HEK293 (cell line): ENCODE measurements at regions not wholly inside any gene's neighbourhood (a gene's known extent, or its start where the extent isn't known, plus 50 kb on each side); places are given as distances from the start of the nearest gene placed in this dataset.

Experiments
- CTCF ChIA-PET: fragments of 350-600 bp; formaldehyde crosslinking; extraction: SDS; loops from one replicate; lab custom pipeline; 2021; ENCODE audit warnings: antibody characterized with exemption; lab: Yijun Ruan, JAX
- POLR2A ChIA-PET: fragments of 300-600 bp; formaldehyde crosslinking; extraction: SDS; loops from one replicate; lab custom pipeline; 2020; ENCODE audit warnings: antibody characterized with exemption, inconsistent platforms; lab: Yijun Ruan, JAX
- H3K27ac ChIP-seq: fragments of 200-500 bp; sonication (Bioruptor generic); 2 replicates; pipeline ENCODE4 v1.5.1; 2014; ENCODE audit warnings: low read depth, low read length, control low read depth, inconsistent platforms; ENCODE audit errors: extremely low read depth
- H3K36me3 ChIP-seq, 2 experiments: fragments of 200-500 bp in 1 of 2; sonication (Bioruptor generic) in 1 of 2; 1 replicate in 1 of 2; 2 replicates in 1 of 2; pipeline ENCODE4 v1.5.1; 2014 to 2017; ENCODE audit warnings: inconsistent platforms in 2 of 2, low read length in 2 of 2; ENCODE audit not compliant: control insufficient read depth in 2 of 2, insufficient read depth in 1 of 2
- H3K4me1 ChIP-seq: fragments of 200-500 bp; sonication (Bioruptor generic); 2 replicates; pipeline ENCODE4 v1.5.1; 2014; ENCODE audit warnings: mild to moderate bottlenecking, low read length, inconsistent platforms; ENCODE audit not compliant: control insufficient read depth, insufficient read depth
- H3K4me3 ChIP-seq: 2 replicates; pipeline ENCODE4 v1.5.1; 2011; ENCODE audit warnings: low read depth, mild to moderate bottlenecking, control low read depth, low read length, moderate library complexity
- H3K9me3 ChIP-seq: fragments of 200-500 bp; sonication (Bioruptor generic); 2 replicates; pipeline ENCODE4 v1.5.1; 2014; ENCODE audit warnings: low read depth, low read length, inconsistent platforms; ENCODE audit not compliant: control insufficient read depth, insufficient read depth
- EGR2 ChIP-seq: fragments of 450-650 bp; formaldehyde crosslinking; IDR thresholded peaks from 2 replicates; pipeline ENCODE4 v1.5.1; 2016; ENCODE audit warnings: low read depth, missing biosample characterization, missing genetic modification characterization
- GLIS1 ChIP-seq: fragments of 450-650 bp; formaldehyde crosslinking; IDR thresholded peaks from 2 replicates; pipeline ENCODE4 v1.5.1; 2016; ENCODE audit warnings: missing biosample characterization, missing genetic modification characterization
- HOXA7 ChIP-seq: sonication (generic); formaldehyde crosslinking; IDR thresholded peaks from 2 replicates; pipeline ENCODE4 v1.8.1; 2022; ENCODE audit warnings: missing genetic modification reagents, borderline replicate concordance
- KLF1 ChIP-seq: fragments of 450-650 bp; formaldehyde crosslinking; IDR thresholded peaks from 2 replicates; pipeline ENCODE4 v1.5.1; 2016; ENCODE audit warnings: missing biosample characterization, missing genetic modification characterization
- TSHZ1 ChIP-seq: fragments of 450-650 bp; formaldehyde crosslinking; IDR thresholded peaks from 2 replicates; pipeline ENCODE4 v1.5.1; 2016; ENCODE audit warnings: missing biosample characterization, missing genetic modification characterization, borderline replicate concordance
- ZBTB26 ChIP-seq: fragments of 450-650 bp; formaldehyde crosslinking; optimal IDR thresholded peaks from 2 replicates; pipeline ENCODE3; 2016; ENCODE audit warnings: missing biosample characterization, mild to moderate bottlenecking, missing genetic modification characterization
- ZBTB48 ChIP-seq: fragments of 450-650 bp; formaldehyde crosslinking; IDR thresholded peaks from 2 replicates; pipeline ENCODE4 v1.5.1; 2016; ENCODE audit warnings: missing biosample characterization, missing genetic modification characterization
- ZFP41 ChIP-seq: fragments of 450-650 bp; formaldehyde crosslinking; IDR thresholded peaks from 2 replicates; pipeline ENCODE4 v1.5.1; 2016; ENCODE audit warnings: missing biosample characterization, missing genetic modification characterization, borderline replicate concordance
- ZNF138 ChIP-seq: fragments of 450-650 bp; formaldehyde crosslinking; IDR thresholded peaks from 2 replicates; pipeline ENCODE4 v1.5.1; 2016; ENCODE audit warnings: missing biosample characterization, missing genetic modification characterization, borderline replicate concordance
- ZNF16 ChIP-seq: fragments of 450-650 bp; formaldehyde crosslinking; IDR thresholded peaks from 2 replicates; pipeline ENCODE4 v1.5.1; 2016; ENCODE audit warnings: low read depth, missing biosample characterization, missing genetic modification characterization
- ZNF221 ChIP-seq: fragments of 450-650 bp; formaldehyde crosslinking; IDR thresholded peaks from 2 replicates; pipeline ENCODE4 v1.5.1; 2017; ENCODE audit warnings: missing biosample characterization, missing genetic modification characterization, borderline replicate concordance
- ZNF302 ChIP-seq: fragments of 450-650 bp; formaldehyde crosslinking; IDR thresholded peaks from 2 replicates; pipeline ENCODE4 v1.5.1; 2016; ENCODE audit warnings: missing biosample characterization, missing genetic modification characterization, low read depth
- ZNF311 ChIP-seq: fragments of 450-650 bp; formaldehyde crosslinking; IDR thresholded peaks from 2 replicates; pipeline ENCODE4 v1.5.1; 2017; ENCODE audit warnings: missing biosample characterization, missing genetic modification characterization, borderline replicate concordance
- ZNF354C ChIP-seq: fragments of 450-650 bp; formaldehyde crosslinking; IDR thresholded peaks from 2 replicates; pipeline ENCODE4 v1.5.1; 2016; ENCODE audit warnings: missing biosample characterization, missing genetic modification characterization, low read depth, borderline replicate concordance
- ZNF549 ChIP-seq: fragments of 450-650 bp; IDR thresholded peaks from 2 replicates; pipeline ENCODE4 v1.5.1; 2018; ENCODE audit warnings: missing biosample characterization, missing genetic modification characterization, mild to moderate bottlenecking, inconsistent platforms, moderate library complexity
- ZNF558 ChIP-seq: fragments of 450-650 bp; formaldehyde crosslinking; IDR thresholded peaks from 2 replicates; pipeline ENCODE4 v1.5.1; 2016; ENCODE audit warnings: missing biosample characterization, missing genetic modification characterization
- ZNF658 ChIP-seq: fragments of 450-650 bp; formaldehyde crosslinking; IDR thresholded peaks from 2 replicates; pipeline ENCODE4; 2016; ENCODE audit warnings: missing biosample characterization, missing genetic modification characterization
- ZNF660 ChIP-seq: fragments of 450-650 bp; IDR thresholded peaks from 2 replicates; pipeline ENCODE4 v1.5.1; 2018; ENCODE audit warnings: missing biosample characterization, mild to moderate bottlenecking, missing genetic modification characterization
- ZNF692 ChIP-seq: fragments of 450-650 bp; formaldehyde crosslinking; IDR thresholded peaks from 2 replicates; pipeline ENCODE4 v1.5.1; 2016; ENCODE audit warnings: missing biosample characterization, missing genetic modification characterization
- ZNF792 ChIP-seq: fragments of 450-650 bp; formaldehyde crosslinking; IDR thresholded peaks from 2 replicates; pipeline ENCODE4 v1.5.1; 2016; ENCODE audit warnings: missing biosample characterization, missing genetic modification characterization
- ZSCAN30 ChIP-seq: fragments of 450-650 bp; IDR thresholded peaks from 2 replicates; pipeline ENCODE4 v1.5.1; 2018; ENCODE audit warnings: missing biosample characterization, mild to moderate bottlenecking, missing genetic modification characterization, moderate library complexity
- TF ChIP-seq, protein P1 (sequence below): fragments of 450-650 bp; formaldehyde crosslinking; IDR thresholded peaks from 2 replicates; pipeline ENCODE4 v1.5.1; 2016; ENCODE audit warnings: missing biosample characterization, missing genetic modification characterization
- TF ChIP-seq, protein P2 (sequence below): fragments of 450-650 bp; formaldehyde crosslinking; IDR thresholded peaks from 2 replicates; pipeline ENCODE4 v1.5.1; 2017; ENCODE audit warnings: missing biosample characterization, missing genetic modification characterization

GRCh38 chr5:54882841-54883240, 102.6 kb downstream of the ESM1 start:
- no peaks in the 10 kb centered on the region for H3K36me3 ChIP-seq
- H3K4me1 ChIP-seq: no peaks in the 10 kb centered on the region
- no peak for TF ChIP-seq GLIS1 (tag by site-specific recombination)
- TF ChIP-seq ZFP41 (tag by site-specific recombination): no peak
- no peak for TF ChIP-seq ZBTB48
- no peak for TF ChIP-seq HOXA7
- no peak for TF ChIP-seq ZNF792 (tag by site-specific recombination)
- no peak for TF ChIP-seq TSHZ1
- TF ChIP-seq ZNF660 (tag by site-specific recombination): no peak
- no peak for TF ChIP-seq ZNF16 (tag by site-specific recombination)
- no peak for TF ChIP-seq ZNF692 (tag by site-specific recombination)
- no peak for TF ChIP-seq ZBTB26
- TF ChIP-seq ZNF138 (tag by site-specific recombination): no peak
- TF ChIP-seq ZNF658 (tag by site-specific recombination): no peak
- TF ChIP-seq ZNF311 (tag by site-specific recombination): no peak
- TF ChIP-seq, all 188 proteins: peak for 0
- no peaks in the 10 kb centered on the region for H3K9me3 ChIP-seq
- H3K27ac ChIP-seq: no peak overlapping the region
- POLR2A ChIA-PET: no interaction called here
- H3K4me3 ChIP-seq: no peak overlapping the region
- CTCF ChIA-PET: interaction anchor here (0.6 to 2.8 kb wide), 4 partner anchors 12 to 294 kb away, joined by 3 to 10 read pairs (median 3); no protein-coding TSS in a partner anchor

DNA sequence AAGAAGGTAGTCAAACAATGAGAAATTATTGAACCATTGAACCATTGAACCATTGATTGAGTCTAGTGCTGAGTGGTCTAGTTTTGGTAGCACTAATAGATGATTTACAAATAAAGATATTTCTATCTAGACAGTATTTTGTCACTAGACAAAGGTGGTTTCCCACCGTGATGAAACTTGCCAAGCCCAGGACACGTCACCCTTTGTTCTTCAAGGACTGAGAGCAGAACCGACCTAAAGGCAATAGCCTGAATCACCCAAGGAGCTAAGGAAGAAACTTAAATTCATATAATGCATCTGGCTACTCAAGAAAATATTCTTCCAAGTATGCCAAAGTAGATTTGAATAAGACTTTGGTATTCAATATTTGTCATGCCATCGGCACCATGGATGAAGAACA, 103.3 kb downstream of the ESM1 start:
- no peak overlapping the region for H3K27ac ChIP-seq
- H3K4me3 ChIP-seq: no peak overlapping the region
- POLR2A ChIA-PET: no interaction called here
- H3K4me1 ChIP-seq: no peaks in the 10 kb centered on the region
- CTCF ChIA-PET: interaction anchor here (1.1 to 2.8 kb wide), 2 partner anchors 13 to 295 kb away, joined by 3 to 10 read pairs; no protein-coding TSS in a partner anchor
- no peaks in the 10 kb centered on the region for H3K36me3 ChIP-seq
- no peaks in the 10 kb centered on the region for H3K9me3 ChIP-seq
- no peak for TF ChIP-seq ZNF354C
- TF ChIP-seq EGR2 (tag by site-specific recombination): no peak
- no peak for TF ChIP-seq ZNF549
- TF ChIP-seq ZSCAN30 (tag by site-specific recombination): no peak
- no peak for TF ChIP-seq KLF1
- TF ChIP-seq, protein P1, sequence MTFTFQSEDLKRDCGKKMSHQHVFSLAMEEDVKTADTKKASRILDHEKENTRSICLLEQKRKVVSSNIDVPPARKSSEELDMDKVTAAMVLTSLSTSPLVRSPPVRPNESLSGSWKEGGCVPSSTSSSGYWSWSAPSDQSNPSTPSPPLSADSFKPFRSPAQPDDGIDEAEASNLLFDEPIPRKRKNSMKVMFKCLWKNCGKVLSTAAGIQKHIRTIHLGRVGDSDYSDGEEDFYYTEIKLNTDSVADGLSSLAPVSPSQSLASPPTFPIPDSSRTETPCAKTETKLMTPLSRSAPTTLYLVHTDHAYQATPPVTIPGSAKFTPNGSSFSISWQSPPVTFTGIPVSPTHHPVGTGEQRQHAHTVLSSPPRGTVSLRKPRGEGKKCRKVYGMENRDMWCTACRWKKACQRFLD (tag by site-specific recombination): no peak
- no peak for TF ChIP-seq ZNF302
- TF ChIP-seq, protein P2, sequence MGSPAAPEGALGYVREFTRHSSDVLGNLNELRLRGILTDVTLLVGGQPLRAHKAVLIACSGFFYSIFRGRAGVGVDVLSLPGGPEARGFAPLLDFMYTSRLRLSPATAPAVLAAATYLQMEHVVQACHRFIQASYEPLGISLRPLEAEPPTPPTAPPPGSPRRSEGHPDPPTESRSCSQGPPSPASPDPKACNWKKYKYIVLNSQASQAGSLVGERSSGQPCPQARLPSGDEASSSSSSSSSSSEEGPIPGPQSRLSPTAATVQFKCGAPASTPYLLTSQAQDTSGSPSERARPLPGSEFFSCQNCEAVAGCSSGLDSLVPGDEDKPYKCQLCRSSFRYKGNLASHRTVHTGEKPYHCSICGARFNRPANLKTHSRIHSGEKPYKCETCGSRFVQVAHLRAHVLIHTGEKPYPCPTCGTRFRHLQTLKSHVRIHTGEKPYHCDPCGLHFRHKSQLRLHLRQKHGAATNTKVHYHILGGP (tag by site-specific recombination): no peak
- no peak for TF ChIP-seq ZNF558 (tag by site-specific recombination)
- no peak for TF ChIP-seq ZNF221 (tag by site-specific recombination)
